Esophagus (tissue), 2 donors: ENCODE measurements at regions not wholly inside any gene's neighbourhood (a gene's known extent, or its start where the extent isn't known, plus 50 kb on each side); places are given as distances from the start of the nearest gene placed in this dataset.

Experiments used
- H3K27ac ChIP-seq, 2 donors: one replicate each; pipeline ENCODE4 v1.5.1; 2013; ENCODE audit warnings: low read depth in 2 of 2, mild to moderate bottlenecking in 2 of 2, inconsistent platforms in 1 of 2, low read length in 1 of 2, moderate library complexity in 1 of 2
- H3K27me3 ChIP-seq, 2 donors: one replicate each; pipeline ENCODE4 v1.6.1; 2013; ENCODE audit warnings: low read length in 2 of 2, control low read depth in 1 of 2, mild to moderate bottlenecking in 1 of 2; ENCODE audit not compliant: insufficient read depth in 2 of 2, control insufficient read depth in 1 of 2
- H3K36me3 ChIP-seq, 2 donors: one replicate each; pipeline ENCODE4 v1.6.1; 2013; ENCODE audit warnings: low read length in 1 of 2; ENCODE audit not compliant: control insufficient read depth in 2 of 2, insufficient read depth in 2 of 2
- H3K4me1 ChIP-seq, 2 donors: one replicate each; pipeline ENCODE4 v1.6.1; 2013; ENCODE audit warnings: low read length in 1 of 2; ENCODE audit not compliant: control insufficient read depth in 2 of 2, insufficient read depth in 2 of 2
- H3K4me3 ChIP-seq, 2 donors: one replicate each; pipeline ENCODE4 v1.5.1; 2013; ENCODE audit warnings: low read length in 2 of 2, mild to moderate bottlenecking in 2 of 2, low read depth in 1 of 2, moderate library complexity in 1 of 2
- H3K9me3 ChIP-seq, 2 donors: one replicate each; pipeline ENCODE4 v1.6.1; 2013; ENCODE audit warnings: mild to moderate bottlenecking in 2 of 2, low read depth in 1 of 2, low read length in 1 of 2, moderate library complexity in 1 of 2; ENCODE audit not compliant: control insufficient read depth in 2 of 2, insufficient read depth in 1 of 2
- WGBS, 2 donors: extraction: QIAGEN DNeasy Blood & Tissue Kit; methylation state at CpG; one replicate each; pipeline ENCODE4 v1.1.7; 2013; 5-methylcytosine and 5-hydroxymethylcytosine counted together
- donor health status: healthy with polysubstance abuse.
- donor health status: Bipolar disorder and iron deficiency.

- 70 to 77% methylated on average over 3 of the region's 3 CpGs for WGBS, 2 donors
- no peaks in the 10 kb centered on the region for H3K36me3 ChIP-seq
- no peaks in the 10 kb centered on the region for H3K4me1 ChIP-seq
- no peak overlapping the region for H3K4me3 ChIP-seq
- H3K27me3 ChIP-seq = no peaks in the 10 kb centered on the region
- H3K9me3 ChIP-seq = no peaks in the 10 kb centered on the region
- H3K27ac ChIP-seq = no peak overlapping the region
These were observed 343.1 kb upstream of the KCND2 start for GRCh38 chr7:119929891-119930290.

GRCh38 chr7:119931230-119931824 lies 341.6 kb upstream of the KCND2 start:
- H3K9me3 ChIP-seq = no peaks in the 10 kb centered on the region
- H3K4me1 ChIP-seq = no peaks in the 10 kb centered on the region
- WGBS, 2 donors = 96 to 97% methylated on average over 1 of the region's 1 CpG
- no peak overlapping the region for H3K4me3 ChIP-seq
- no peaks in the 10 kb centered on the region for H3K36me3 ChIP-seq
- H3K27ac ChIP-seq = no peak overlapping the region
- no peaks in the 10 kb centered on the region for H3K27me3 ChIP-seq

GRCh38 chr7:119935418-119936025 lies 337.5 kb upstream of the KCND2 start:
- Histone ChIP-seq H3K9me3 (no peaks in the 10 kb centered on the region), H3K27me3 (no peaks in the 10 kb centered on the region), H3K4me1 (no peaks in the 10 kb centered on the region), H3K36me3 (no peaks in the 10 kb centered on the region), H3K27ac (no peak overlapping the region), H3K4me3 (no peak overlapping the region)
- 22 to 26% methylated on average over 4 of the region's 4 CpGs for WGBS, 2 donors

GRCh38 chr7:119936836-119937235 lies 336.1 kb upstream of the KCND2 start:
- Histone ChIP-seq H3K9me3 (no peaks in the 10 kb centered on the region), H3K36me3 (no peaks in the 10 kb centered on the region), H3K27me3 (no peaks in the 10 kb centered on the region), H3K4me1 (no peaks in the 10 kb centered on the region), H3K27ac (no peak overlapping the region), H3K4me3 (no peak overlapping the region)
- 74 to 87% methylated on average over 2 of the region's 2 CpGs for WGBS, 2 donors

- WGBS, 2 donors = 72 to 75% methylated on average over 3 of the region's 3 CpGs
- H3K4me1 ChIP-seq = no peaks in the 10 kb centered on the region
These were observed 335.2 kb upstream of the KCND2 start for GRCh38 chr7:119937745-119938144.

GRCh38 chr7:119943942-119944600 lies 328.9 kb upstream of the KCND2 start:
- H3K4me3 ChIP-seq = no peak overlapping the region
- H3K27ac ChIP-seq = no peak overlapping the region
- no peaks in the 10 kb centered on the region for H3K36me3 ChIP-seq
- 66 to 70% methylated on average over 5 of the region's 5 CpGs for WGBS, 2 donors
- no peaks in the 10 kb centered on the region for H3K9me3 ChIP-seq
- no peaks in the 10 kb centered on the region for H3K4me1 ChIP-seq
- no peaks in the 10 kb centered on the region for H3K27me3 ChIP-seq

More at GRCh38 chr7:119937745-119938144, 335.2 kb upstream of the KCND2 start:
- no peaks in the 10 kb centered on the region for H3K9me3 ChIP-seq
- no peak overlapping the region for H3K27ac ChIP-seq
- H3K27me3 ChIP-seq = no peaks in the 10 kb centered on the region
- H3K36me3 ChIP-seq = no peaks in the 10 kb centered on the region
- H3K4me3 ChIP-seq = no peak overlapping the region

GRCh38 chr7:119944601-119944972 lies 328.4 kb upstream of the KCND2 start:
- no peaks in the 10 kb centered on the region for H3K27me3 ChIP-seq
- H3K36me3 ChIP-seq = no peaks in the 10 kb centered on the region
- WGBS, 2 donors = 41 to 45% methylated on average over 1 of the region's 1 CpG
- H3K9me3 ChIP-seq = no peaks in the 10 kb centered on the region
- no peak overlapping the region for H3K27ac ChIP-seq
- H3K4me1 ChIP-seq = no peaks in the 10 kb centered on the region
- no peak overlapping the region for H3K4me3 ChIP-seq

- Histone ChIP-seq H3K9me3 (peaks cover 0 to 2% of the 10 kb centered on the region in 2 donors), H3K27ac (no peak overlapping the region), H3K27me3 (no peaks in the 10 kb centered on the region), H3K4me1 (no peaks in the 10 kb centered on the region), H3K36me3 (no peaks in the 10 kb centered on the region), H3K4me3 (no peak overlapping the region)
- 92% methylated on average over 1 of the region's 1 CpG for WGBS, 2 donors
These were observed 327.2 kb upstream of the KCND2 start for GRCh38 chr7:119945822-119946221.

GRCh38 chr7:119949053-119949452 lies 323.9 kb upstream of the KCND2 start:
- WGBS, 2 donors = 92 to 95% methylated on average over 5 of the region's 5 CpGs
- Histone ChIP-seq H3K4me1 (no peaks in the 10 kb centered on the region), H3K4me3 (no peak overlapping the region), H3K27ac (no peak overlapping the region), H3K36me3 (no peaks in the 10 kb centered on the region), H3K9me3 (peaks cover 0 to 2% of the 10 kb centered on the region in 2 donors), H3K27me3 (no peaks in the 10 kb centered on the region)
